ENCODE measurements at regions not wholly inside any gene's neighbourhood (a gene's known extent, or its start where the extent isn't known, plus 50 kb on each side); places are given as distances from the start of the nearest gene placed in this dataset.

- Histone ChIP-seq H3K9me3 (replicated peaks; ENCODE audit: control insufficient read depth, insufficient read depth, low read length) (no peaks in the 10 kb centered on the region), H3K79me2 (ENCODE audit: control insufficient read depth, insufficient read depth, low read length) (no peaks in the 10 kb centered on the region), H3K36me3 (ENCODE audit: control insufficient read depth in 2 of 2, extremely low read depth in 1 of 2, insufficient read depth in 2 of 2, low read length in 2 of 2) (no peaks in the 10 kb centered on the region), H4K20me1 (replicated peaks; ENCODE audit: control insufficient read depth, extremely low read depth, insufficient read depth, low read length) (no peaks in the 10 kb centered on the region), H3K4me3 (replicated peaks in 1 of 3; ENCODE audit: insufficient read depth in 1 of 3, low read depth in 1 of 3, low read length in 3 of 3) (no peak overlapping the region), H3K27me3 (ENCODE audit: control insufficient read depth in 2 of 2, insufficient read depth in 2 of 2, low read length in 2 of 2) (peaks cover 0 to 4% of the 10 kb centered on the region in 2 experiments), H3K4me1 (ENCODE audit: control insufficient read depth, extremely low read depth, insufficient read depth, low read length) (no peaks in the 10 kb centered on the region), H3K9ac (replicated peaks; ENCODE audit: extremely low read depth, insufficient read depth, low read length) (no peak overlapping the region), H3K27ac (ENCODE audit: insufficient read depth, low read depth, low read length) (no peak overlapping the region), H3K9me1 (replicated peaks; ENCODE audit: control insufficient read depth, extremely low read depth, insufficient read depth, low read length) (no peaks in the 10 kb centered on the region), H3K4me2 (ENCODE audit: insufficient read depth, low read length) (no peak overlapping the region), H2AFZ (ENCODE audit: low read depth, low read length) (no peak overlapping the region)
- FAIRE-seq (no peak), DNase-seq (ENCODE audit: low read depth, low spot score) (no peak)
- CTCF ChIA-PET = interaction anchor here (1.6 to 2.8 kb wide), 2 partner anchors 22 to 84 kb away, joined by 5 to 9 read pairs; no protein-coding TSS in a partner anchor
- TF ChIP-seq MYC (IDR thresholded peaks at IDR 0.05; ENCODE audit: low read depth, low read length) (no peak), POLR2A (IDR thresholded peaks at IDR 0.05; ENCODE audit: low read depth, low read length) (no peak), POLR2AphosphoS5 (IDR thresholded peaks at IDR 0.05; ENCODE audit: insufficient read depth, low read depth, low read length) (no peak), GATA2 (IDR thresholded peaks at IDR 0.05; ENCODE audit: insufficient read depth, insufficient read length, low read depth, low read length) (no peak), JUN (IDR thresholded peaks at IDR 0.05; ENCODE audit: borderline replicate concordance, insufficient read depth, insufficient read length, low read depth) (no peak), MAX (IDR thresholded peaks at IDR 0.05; ENCODE audit: insufficient read depth, insufficient read length) (no peak), CTCF (IDR thresholded peaks at IDR 0.05; ENCODE audit: extremely low read depth in 1 of 2, insufficient read depth in 1 of 2, low read depth in 1 of 2, low read length in 2 of 2) (no peak), EZH2 (IDR thresholded peaks at IDR 0.05; ENCODE audit: borderline replicate concordance, low read depth, low read length, severe bottlenecking) (no peak), FOS (IDR thresholded peaks at IDR 0.05; ENCODE audit: borderline replicate concordance, insufficient read depth, low read length) (no peak)
- no TSS peak for BruUV-seq (replicated peaks)
- dilution Hi-C loops (cut with MboI; ENCODE audit: extremely low pct_ligation_motif_present, low sequenced_read_pairs) (no loop called here), intact Hi-C loops (cut with micrococcal nuclease) (no loop called here)
- POLR2A ChIA-PET = no interaction called here
These were observed 153.2 kb downstream of the SH3BGRL2 start for GRCh38 chr6:79784395-79784753.

All from endothelial cell of umbilical vein (primary cell).